ENCODE measurements at regions not wholly inside any gene's neighbourhood (a gene's known extent, or its start where the extent isn't known, plus 50 kb on each side); places are given as distances from the start of the nearest gene placed in this dataset.

- no peaks in the 10 kb centered on the region for H3K36me3 ChIP-seq (ENCODE audit: insufficient read depth, low read length)
- H3K4me3 ChIP-seq (ENCODE audit: low read depth in 1 of 2, low read length in 2 of 2), result no peak overlapping the region
- H3K27ac ChIP-seq (ENCODE audit: low read depth, low read length), result no peak overlapping the region
- H3K9me3 ChIP-seq (ENCODE audit: low read length), result no peaks in the 10 kb centered on the region
- H3K27me3 ChIP-seq (ENCODE audit: control insufficient read depth in 1 of 2, insufficient read depth in 2 of 2, low read length in 2 of 2), result no peaks in the 10 kb centered on the region
- no peak overlapping the region for H3K9ac ChIP-seq (ENCODE audit: low read length)
- no peaks in the 10 kb centered on the region for H3K4me1 ChIP-seq (ENCODE audit: insufficient read depth, low read length)
Measured at GRCh38 chr12:43008953-43009845, 419.7 kb upstream of the PRICKLE1 start.

GRCh38 chr12:43004908-43005307 is 415.4 kb upstream of the PRICKLE1 start:
- no peaks in the 10 kb centered on the region for H3K9me3 ChIP-seq (ENCODE audit: low read length)
- no peaks in the 10 kb centered on the region for H3K36me3 ChIP-seq (ENCODE audit: insufficient read depth, low read length)
- no peak overlapping the region for H3K4me3 ChIP-seq (ENCODE audit: low read depth in 1 of 2, low read length in 2 of 2)
- H3K27me3 ChIP-seq (ENCODE audit: control insufficient read depth in 1 of 2, insufficient read depth in 2 of 2, low read length in 2 of 2), result no peaks in the 10 kb centered on the region
- no peaks in the 10 kb centered on the region for H3K4me1 ChIP-seq (ENCODE audit: insufficient read depth, low read length)
- H3K27ac ChIP-seq (ENCODE audit: low read depth, low read length), result no peak overlapping the region
- no peak overlapping the region for H3K9ac ChIP-seq (ENCODE audit: low read length)

- no peak overlapping the region for H3K27ac ChIP-seq (ENCODE audit: low read depth, low read length)
- no peak overlapping the region for H3K4me3 ChIP-seq (ENCODE audit: low read depth in 1 of 2, low read length in 2 of 2)
- no peaks in the 10 kb centered on the region for H3K36me3 ChIP-seq (ENCODE audit: insufficient read depth, low read length)
- H3K27me3 ChIP-seq (ENCODE audit: control insufficient read depth in 1 of 2, insufficient read depth in 2 of 2, low read length in 2 of 2), result no peaks in the 10 kb centered on the region
- no peak overlapping the region for H3K9ac ChIP-seq (ENCODE audit: low read length)
- no peaks in the 10 kb centered on the region for H3K9me3 ChIP-seq (ENCODE audit: low read length)
- no peaks in the 10 kb centered on the region for H3K4me1 ChIP-seq (ENCODE audit: insufficient read depth, low read length)
Measured at GRCh38 chr12:43004141-43004540, 414.6 kb upstream of the PRICKLE1 start.

GRCh38 chr12:42996869-42997431 is 407.4 kb upstream of the PRICKLE1 start:
- Histone ChIP-seq H3K9ac (ENCODE audit: low read length) (no peak overlapping the region), H3K9me3 (ENCODE audit: low read length) (no peaks in the 10 kb centered on the region), H3K36me3 (ENCODE audit: insufficient read depth, low read length) (no peaks in the 10 kb centered on the region), H3K4me1 (ENCODE audit: insufficient read depth, low read length) (no peaks in the 10 kb centered on the region), H3K27ac (ENCODE audit: low read depth, low read length) (no peak overlapping the region), H3K4me3 (ENCODE audit: low read depth in 1 of 2, low read length in 2 of 2) (no peak overlapping the region), H3K27me3 (ENCODE audit: control insufficient read depth in 1 of 2, insufficient read depth in 2 of 2, low read length in 2 of 2) (no peaks in the 10 kb centered on the region)

- H3K27ac ChIP-seq (ENCODE audit: low read depth, low read length), result no peak overlapping the region
- H3K36me3 ChIP-seq (ENCODE audit: insufficient read depth, low read length), result no peaks in the 10 kb centered on the region
- no peak overlapping the region for H3K4me3 ChIP-seq (ENCODE audit: low read depth in 1 of 2, low read length in 2 of 2)
- H3K9ac ChIP-seq (ENCODE audit: low read length), result no peak overlapping the region
- no peaks in the 10 kb centered on the region for H3K27me3 ChIP-seq (ENCODE audit: control insufficient read depth in 1 of 2, insufficient read depth in 2 of 2, low read length in 2 of 2)
- H3K9me3 ChIP-seq (ENCODE audit: low read length), result no peaks in the 10 kb centered on the region
- H3K4me1 ChIP-seq (ENCODE audit: insufficient read depth, low read length), result no peaks in the 10 kb centered on the region
Measured at GRCh38 chr12:42992826-42993225, 403.3 kb upstream of the PRICKLE1 start.

- H3K4me1 ChIP-seq (ENCODE audit: insufficient read depth, low read length), result no peaks in the 10 kb centered on the region
- no peak overlapping the region for H3K4me3 ChIP-seq (ENCODE audit: low read depth in 1 of 2, low read length in 2 of 2)
- H3K9me3 ChIP-seq (ENCODE audit: low read length), result no peaks in the 10 kb centered on the region
- no peak overlapping the region for H3K9ac ChIP-seq (ENCODE audit: low read length)
- H3K27ac ChIP-seq (ENCODE audit: low read depth, low read length), result no peak overlapping the region
- no peaks in the 10 kb centered on the region for H3K36me3 ChIP-seq (ENCODE audit: insufficient read depth, low read length)
- no peaks in the 10 kb centered on the region for H3K27me3 ChIP-seq (ENCODE audit: control insufficient read depth in 1 of 2, insufficient read depth in 2 of 2, low read length in 2 of 2)
Measured at GRCh38 chr12:42990387-42990786, 400.8 kb upstream of the PRICKLE1 start.

- Histone ChIP-seq H3K27ac (ENCODE audit: low read depth, low read length) (no peak overlapping the region), H3K4me3 (ENCODE audit: low read depth in 1 of 2, low read length in 2 of 2) (no peak overlapping the region), H3K9ac (ENCODE audit: low read length) (no peak overlapping the region), H3K9me3 (ENCODE audit: low read length) (no peaks in the 10 kb centered on the region), H3K36me3 (ENCODE audit: insufficient read depth, low read length) (no peaks in the 10 kb centered on the region), H3K4me1 (ENCODE audit: insufficient read depth, low read length) (no peaks in the 10 kb centered on the region), H3K27me3 (ENCODE audit: control insufficient read depth in 1 of 2, insufficient read depth in 2 of 2, low read length in 2 of 2) (no peaks in the 10 kb centered on the region)
Measured at GRCh38 chr12:42987216-42987650, 397.7 kb upstream of the PRICKLE1 start.

GRCh38 chr12:42985506-42985905 is 396.0 kb upstream of the PRICKLE1 start:
- no peaks in the 10 kb centered on the region for H3K36me3 ChIP-seq (ENCODE audit: insufficient read depth, low read length)
- H3K27me3 ChIP-seq (ENCODE audit: control insufficient read depth in 1 of 2, insufficient read depth in 2 of 2, low read length in 2 of 2), result no peaks in the 10 kb centered on the region
- no peak overlapping the region for H3K9ac ChIP-seq (ENCODE audit: low read length)
- no peak overlapping the region for H3K4me3 ChIP-seq (ENCODE audit: low read depth in 1 of 2, low read length in 2 of 2)
- no peaks in the 10 kb centered on the region for H3K4me1 ChIP-seq (ENCODE audit: insufficient read depth, low read length)
- no peak overlapping the region for H3K27ac ChIP-seq (ENCODE audit: low read depth, low read length)
- no peaks in the 10 kb centered on the region for H3K9me3 ChIP-seq (ENCODE audit: low read length)

- no peak overlapping the region for H3K27ac ChIP-seq (ENCODE audit: low read depth, low read length)
- H3K4me1 ChIP-seq (ENCODE audit: insufficient read depth, low read length), result no peaks in the 10 kb centered on the region
- H3K27me3 ChIP-seq (ENCODE audit: control insufficient read depth in 1 of 2, insufficient read depth in 2 of 2, low read length in 2 of 2), result no peaks in the 10 kb centered on the region
- H3K36me3 ChIP-seq (ENCODE audit: insufficient read depth, low read length), result no peaks in the 10 kb centered on the region
- H3K9me3 ChIP-seq (ENCODE audit: low read length), result no peaks in the 10 kb centered on the region
- H3K9ac ChIP-seq (ENCODE audit: low read length), result no peak overlapping the region
- H3K4me3 ChIP-seq (ENCODE audit: low read depth in 1 of 2, low read length in 2 of 2), result no peak overlapping the region
Measured at GRCh38 chr12:42982828-42983227, 393.3 kb upstream of the PRICKLE1 start.

GRCh38 chr12:42981379-42981778 is 391.8 kb upstream of the PRICKLE1 start:
- no peak overlapping the region for H3K4me3 ChIP-seq (ENCODE audit: low read depth in 1 of 2, low read length in 2 of 2)
- no peaks in the 10 kb centered on the region for H3K4me1 ChIP-seq (ENCODE audit: insufficient read depth, low read length)
- H3K27me3 ChIP-seq (ENCODE audit: control insufficient read depth in 1 of 2, insufficient read depth in 2 of 2, low read length in 2 of 2), result no peaks in the 10 kb centered on the region
- H3K27ac ChIP-seq (ENCODE audit: low read depth, low read length), result no peak overlapping the region
- no peak overlapping the region for H3K9ac ChIP-seq (ENCODE audit: low read length)
- H3K36me3 ChIP-seq (ENCODE audit: insufficient read depth, low read length), result no peaks in the 10 kb centered on the region
- H3K9me3 ChIP-seq (ENCODE audit: low read length), result no peaks in the 10 kb centered on the region

GRCh38 chr12:42980441-42980840 is 390.9 kb upstream of the PRICKLE1 start:
- H3K9me3 ChIP-seq (ENCODE audit: low read length), result no peaks in the 10 kb centered on the region
- no peaks in the 10 kb centered on the region for H3K27me3 ChIP-seq (ENCODE audit: control insufficient read depth in 1 of 2, insufficient read depth in 2 of 2, low read length in 2 of 2)
- H3K4me3 ChIP-seq (ENCODE audit: low read depth in 1 of 2, low read length in 2 of 2), result no peak overlapping the region
- no peaks in the 10 kb centered on the region for H3K36me3 ChIP-seq (ENCODE audit: insufficient read depth, low read length)
- H3K27ac ChIP-seq (ENCODE audit: low read depth, low read length), result no peak overlapping the region
- no peaks in the 10 kb centered on the region for H3K4me1 ChIP-seq (ENCODE audit: insufficient read depth, low read length)
- H3K9ac ChIP-seq (ENCODE audit: low read length), result no peak overlapping the region

GRCh38 chr12:42979746-42980145 is 390.2 kb upstream of the PRICKLE1 start:
- Histone ChIP-seq H3K4me1 (ENCODE audit: insufficient read depth, low read length) (no peaks in the 10 kb centered on the region), H3K27me3 (ENCODE audit: control insufficient read depth in 1 of 2, insufficient read depth in 2 of 2, low read length in 2 of 2) (no peaks in the 10 kb centered on the region), H3K36me3 (ENCODE audit: insufficient read depth, low read length) (no peaks in the 10 kb centered on the region), H3K4me3 (ENCODE audit: low read depth in 1 of 2, low read length in 2 of 2) (no peak overlapping the region), H3K9me3 (ENCODE audit: low read length) (no peaks in the 10 kb centered on the region), H3K27ac (ENCODE audit: low read depth, low read length) (no peak overlapping the region), H3K9ac (ENCODE audit: low read length) (no peak overlapping the region)
